Esophagus muscularis mucosa (tissue), 4 donors: ENCODE measurements at regions not wholly inside any gene's neighbourhood (a gene's known extent, or its start where the extent isn't known, plus 50 kb on each side); places are given as distances from the start of the nearest gene placed in this dataset.

Experiments used
- DNase-seq: peaks from one replicate; pipeline ENCODE4 v3.0.0-alpha.2; 2017; ENCODE audit errors: extremely low spot score
- H3K27ac ChIP-seq, 4 donors: fragments of 200-600 bp; sonication (generic); replicated peaks in 1 of 4; 1 replicate in 3 of 4; 2 replicates in 1 of 4; pipeline ENCODE4 v1.5.1; 2016 to 2019; ENCODE audit warnings: mild to moderate bottlenecking in 1 of 4
- H3K27me3 ChIP-seq, 4 donors: fragments of 200-600 bp; sonication (generic); one replicate each; pipeline versions ENCODE4 v1.5.1 to v1.6.0; 2016 to 2019
- H3K36me3 ChIP-seq, 4 donors: fragments of 200-600 bp; sonication (generic); one replicate each; pipeline ENCODE4 v1.5.1; 2016 to 2019
- H3K4me1 ChIP-seq, 4 donors: fragments of 200-600 bp; sonication (generic); one replicate each; pipeline ENCODE4 v1.5.1; 2016 to 2019
- H3K4me3 ChIP-seq, 4 donors: fragments of 200-600 bp; sonication (generic); 1 replicate in 2 of 4; 2 replicates in 2 of 4; pipeline ENCODE4 v1.5.1; 2016 to 2019; ENCODE audit warnings: mild to moderate bottlenecking in 4 of 4, moderate library complexity in 1 of 4
- H3K9me3 ChIP-seq, 4 donors: fragments of 200-600 bp; sonication (generic); 1 replicate in 3 of 4; 2 replicates in 1 of 4; pipeline ENCODE4 v1.5.1; 2016 to 2019
- CTCF ChIP-seq, 3 experiments: fragments of 200-600 bp in 2 of 3; fragments of 450-650 bp in 1 of 3; sonication (generic) in 2 of 3; IDR thresholded peaks; one replicate each; pipeline ENCODE4 v1.5.1; 2017 to 2019; ENCODE audit warnings: antibody characterized with exemption in 3 of 3, mild to moderate bottlenecking in 2 of 3, moderate library complexity in 1 of 3
- EP300 ChIP-seq: sonication (generic); formaldehyde crosslinking; IDR thresholded peaks from one replicate; pipeline ENCODE4 v1.6.1; 2017; ENCODE audit warnings: antibody characterized with exemption
- POLR2A ChIP-seq: fragments of 450-650 bp; IDR thresholded peaks from one replicate; pipeline ENCODE4 v1.6.1; 2017; ENCODE audit warnings: antibody characterized with exemption, moderate library complexity, mild to moderate bottlenecking, low read depth
- POLR2AphosphoS5 ChIP-seq, 2 donors: sonication (generic); formaldehyde crosslinking; IDR thresholded peaks; one replicate each; pipeline ENCODE4 v1.6.1; 2017; ENCODE audit warnings: antibody characterized with exemption in 2 of 2
- WGBS: methylation state at CpG from one replicate; pipeline ENCODE4 v1.1.5; 2018; 5-methylcytosine and 5-hydroxymethylcytosine counted together
- intact Hi-C: fragments of 100-400 bp; cut with DNase I; formaldehyde crosslinking; loops from one replicate; pipeline ENCODE4 v1.15.1; 2023

DNA sequence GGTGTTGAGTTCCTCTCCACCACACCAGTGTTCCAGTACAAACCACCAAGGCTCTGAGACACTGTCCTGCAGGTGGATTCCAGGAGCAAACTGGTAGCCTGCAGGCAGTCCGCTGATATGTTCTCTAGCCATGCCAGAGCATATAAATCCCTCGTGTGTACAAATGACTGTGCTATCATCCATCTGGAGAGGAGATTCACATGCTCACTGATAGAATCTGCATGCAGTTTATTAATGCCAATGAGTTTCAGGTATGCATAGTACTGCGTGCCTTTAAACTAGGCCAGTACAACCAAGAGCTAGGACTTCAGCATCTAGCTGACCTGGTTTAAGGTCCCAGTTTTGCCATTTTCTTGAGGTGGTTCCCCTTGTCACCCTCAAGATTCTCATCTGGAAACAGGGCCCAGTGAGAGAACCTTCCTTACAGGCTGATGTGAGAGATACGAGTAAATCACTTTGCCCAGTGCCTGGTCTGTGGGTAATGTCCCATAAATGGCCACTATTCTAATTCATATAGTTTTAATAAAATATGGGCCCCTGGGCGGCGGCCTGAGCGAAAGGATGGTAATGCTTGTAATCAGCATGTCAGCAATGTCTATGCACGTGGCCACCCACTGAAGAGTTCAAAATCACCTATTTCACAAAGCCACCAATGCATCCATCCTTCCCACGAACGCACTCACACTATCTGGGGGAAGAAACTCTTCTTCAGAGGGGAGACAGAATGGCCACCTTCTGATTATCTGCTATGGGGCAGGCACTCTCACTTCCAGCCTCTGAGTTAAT, 268.0 kb upstream of the ZMIZ1 start:
- intact Hi-C loops, result no loop called here
- H3K9me3 ChIP-seq, result no peaks in the 10 kb centered on the region
- WGBS, result 97% methylated on average over 10 of the region's 10 CpGs

GRCh38 chr10:78802431-78802830, 266.3 kb upstream of the ZMIZ1 start:
- Histone ChIP-seq H3K4me1 (peaks cover 49 to 62% (median 57%) of the 10 kb centered on the region in 4 donors), H3K27ac (peak overlapping the region; percentile 74 to 82 (median 79)), H3K27me3 (no peaks in the 10 kb centered on the region), H3K9me3 (no peaks in the 10 kb centered on the region), H3K4me3 (no peak overlapping the region), H3K36me3 (no peaks in the 10 kb centered on the region)
- no peak for TF ChIP-seq CTCF (IDR thresholded peaks at IDR 0.05)
- TF ChIP-seq POLR2AphosphoS5 (IDR thresholded peaks at IDR 0.05), result peak in 1 of 2 donors; percentile 19
- WGBS, result 53% methylated on average over 3 of the region's 4 CpGs
- intact Hi-C loops, result no loop called here
- DNase-seq, result no peak

More for the DNA sequence above, 268.0 kb upstream of the ZMIZ1 start:
- no peaks in the 10 kb centered on the region for H3K36me3 ChIP-seq
- TF ChIP-seq EP300 (no peak), POLR2AphosphoS5 (IDR thresholded peaks at IDR 0.05) (no peak), CTCF (IDR thresholded peaks at IDR 0.05) (no peak), POLR2A (no peak)
- DNase-seq, result no peak
- peaks cover 39 to 45% (median 42%) of the 10 kb centered on the region in 4 donors for H3K4me1 ChIP-seq
- H3K27ac ChIP-seq, result no peak overlapping the region
- no peaks in the 10 kb centered on the region for H3K27me3 ChIP-seq
- H3K4me3 ChIP-seq, result no peak overlapping the region

DNA sequence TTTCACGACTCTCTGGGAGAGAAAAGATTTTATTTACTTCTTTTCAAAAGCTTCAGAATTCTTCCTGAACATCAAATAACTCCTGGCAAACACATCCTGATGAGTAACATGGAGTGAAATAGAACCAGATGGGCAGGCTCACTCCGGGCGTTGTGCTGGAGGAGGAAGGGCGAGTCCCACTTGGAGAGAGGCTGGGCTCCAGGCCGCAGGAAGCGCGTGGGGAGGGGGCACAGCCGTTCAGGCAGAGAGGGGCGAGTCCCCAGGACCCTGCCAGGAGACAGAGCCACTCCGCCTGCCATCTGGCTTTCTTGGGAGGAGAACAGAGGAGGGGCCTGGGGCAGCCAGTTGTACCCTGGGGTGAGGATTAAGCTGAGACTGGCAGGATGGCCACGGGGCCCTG, 265.9 kb upstream of the ZMIZ1 start:
- Histone ChIP-seq H3K4me3 (no peak overlapping the region), H3K27me3 (no peaks in the 10 kb centered on the region), H3K4me1 (peaks cover 54 to 65% (median 59%) of the 10 kb centered on the region in 4 donors), H3K27ac (peak overlapping the region; percentile 74 to 82 (median 79)), H3K9me3 (no peaks in the 10 kb centered on the region), H3K36me3 (no peaks in the 10 kb centered on the region)
- intact Hi-C loops, result no loop called here
- TF ChIP-seq EP300 (no peak), CTCF (IDR thresholded peaks at IDR 0.05) (no peak), POLR2AphosphoS5 (IDR thresholded peaks at IDR 0.05) (peak; percentile 18 to 25)
- 51% methylated on average over 8 of the region's 11 CpGs for WGBS
- DNase-seq, result no peak

DNA sequence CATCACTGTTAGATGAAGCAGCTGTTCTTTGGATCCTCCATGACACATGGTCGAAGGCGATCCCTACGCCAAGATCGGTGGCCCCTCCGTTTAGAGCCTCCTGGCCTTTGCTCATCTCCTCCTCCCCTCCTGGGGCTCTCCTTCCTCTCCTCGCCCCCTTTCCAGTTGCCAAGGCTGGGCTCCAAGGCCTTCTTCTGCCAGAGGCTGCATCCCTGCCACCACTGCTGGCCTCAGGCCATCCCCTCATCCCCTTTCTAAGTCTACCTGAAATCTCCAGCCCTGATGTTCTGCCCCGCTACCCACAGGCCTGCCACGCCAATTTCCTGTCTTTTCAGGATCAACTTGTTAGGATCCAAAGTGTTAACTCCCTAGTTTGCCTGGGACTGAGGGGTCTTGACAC, 265.1 kb upstream of the ZMIZ1 start:
- no peaks in the 10 kb centered on the region for H3K9me3 ChIP-seq
- WGBS, result 94% methylated on average over 8 of the region's 8 CpGs
- intact Hi-C loops, result no loop called here
- H3K27me3 ChIP-seq, result no peaks in the 10 kb centered on the region
- H3K36me3 ChIP-seq, result no peaks in the 10 kb centered on the region
- TF ChIP-seq CTCF (IDR thresholded peaks at IDR 0.05), result no peak
- no peak for TF ChIP-seq POLR2A
- TF ChIP-seq EP300, result no peak
- TF ChIP-seq POLR2AphosphoS5 (IDR thresholded peaks at IDR 0.05), result no peak
- H3K4me1 ChIP-seq, result peaks cover 55 to 68% (median 61%) of the 10 kb centered on the region in 4 donors
- H3K4me3 ChIP-seq, result no peak overlapping the region
- H3K27ac ChIP-seq, result peak overlapping the region; percentile 74 to 82 (median 79)
- no peak for DNase-seq
